ENCODE measurements at regions not wholly inside any gene's neighbourhood (a gene's known extent, or its start where the extent isn't known, plus 50 kb on each side); places are given as distances from the start of the nearest gene placed in this dataset.

GRCh38 chr18:47407736-47408135 lies 156.3 kb upstream of the SKOR2 start:
- Histone ChIP-seq H3K36me3 (ENCODE audit: low read length) (no peaks in the 10 kb centered on the region), H3K9me3 (ENCODE audit: insufficient read depth, low read length) (no peaks in the 10 kb centered on the region), H3K27me3 (ENCODE audit: low read length) (no peaks in the 10 kb centered on the region), H3K4me3 (ENCODE audit: insufficient read depth, low read length, poor library complexity, severe bottlenecking) (no peak overlapping the region), H3K27ac (ENCODE audit: low read depth, low read length) (no peak overlapping the region), H3K9me2 (replicated peaks; ENCODE audit: insufficient read depth, low read length) (no peaks in the 10 kb centered on the region), H2AFZ (ENCODE audit: low read depth, low read length, severe bottlenecking) (no peak overlapping the region), H3F3A (ENCODE audit: insufficient read depth) (no peaks in the 10 kb centered on the region), H3K79me2 (ENCODE audit: insufficient read depth, low read length) (no peaks in the 10 kb centered on the region), H3K4me2 (ENCODE audit: low read depth, low read length, poor library complexity, severe bottlenecking) (no peak overlapping the region), H3K9ac (ENCODE audit: low read length) (no peak overlapping the region), H4K20me1 (ENCODE audit: low read depth, low read length) (no peaks in the 10 kb centered on the region)
- no peak for TF ChIP-seq CTCF (IDR thresholded peaks at IDR 0.05; ENCODE audit: insufficient read depth, low read length, poor library complexity, severe bottlenecking)
- TF ChIP-seq EZH2phosphoT487 (conservative IDR thresholded peaks at IDR 0.05; ENCODE audit: low read length), result no peak

DNA sequence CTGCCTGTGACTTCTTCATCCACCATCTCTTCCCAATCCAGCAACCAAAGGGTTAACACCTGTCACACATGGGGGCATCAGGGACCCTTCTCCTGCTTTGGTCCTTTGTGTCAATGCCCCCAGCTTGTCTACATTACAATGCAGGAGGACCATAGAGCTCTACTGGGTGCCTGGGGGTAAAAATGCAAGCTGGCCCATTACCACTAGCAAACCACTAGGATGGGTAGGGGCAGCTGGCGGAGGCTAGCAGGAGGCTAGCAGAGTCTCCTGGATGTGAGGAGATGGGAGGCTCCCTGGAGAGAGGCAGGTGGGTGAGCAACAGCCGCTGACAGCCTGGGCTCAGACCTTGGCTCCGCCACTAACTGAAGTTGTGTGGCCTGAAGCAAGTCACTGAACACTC lies 153.4 kb upstream of the SKOR2 start:
- no peaks in the 10 kb centered on the region for H3K27me3 ChIP-seq (ENCODE audit: low read length)
- no peak overlapping the region for H3K9ac ChIP-seq (ENCODE audit: low read length)
- H3K36me3 ChIP-seq (ENCODE audit: low read length), result no peaks in the 10 kb centered on the region
- no peaks in the 10 kb centered on the region for H3F3A ChIP-seq (ENCODE audit: insufficient read depth)
- H3K27ac ChIP-seq (ENCODE audit: low read depth, low read length), result no peak overlapping the region
- no peak overlapping the region for H3K4me2 ChIP-seq (ENCODE audit: low read depth, low read length, poor library complexity, severe bottlenecking)
- H4K20me1 ChIP-seq (ENCODE audit: low read depth, low read length), result no peaks in the 10 kb centered on the region
- H3K4me3 ChIP-seq (ENCODE audit: insufficient read depth, low read length, poor library complexity, severe bottlenecking), result no peak overlapping the region
- no peak overlapping the region for H2AFZ ChIP-seq (ENCODE audit: low read depth, low read length, severe bottlenecking)
- TF ChIP-seq CTCF (IDR thresholded peaks at IDR 0.05; ENCODE audit: insufficient read depth, low read length, poor library complexity, severe bottlenecking) (no peak), EZH2phosphoT487 (conservative IDR thresholded peaks at IDR 0.05; ENCODE audit: low read length) (no peak)
- H3K79me2 ChIP-seq (ENCODE audit: insufficient read depth, low read length), result no peaks in the 10 kb centered on the region
- no peaks in the 10 kb centered on the region for H3K9me2 ChIP-seq (replicated peaks; ENCODE audit: insufficient read depth, low read length)
- H3K9me3 ChIP-seq (ENCODE audit: insufficient read depth, low read length), result no peaks in the 10 kb centered on the region

GRCh38 chr18:47403949-47404348 lies 152.5 kb upstream of the SKOR2 start:
- TF ChIP-seq EZH2phosphoT487 (conservative IDR thresholded peaks at IDR 0.05; ENCODE audit: low read length) (no peak), CTCF (IDR thresholded peaks at IDR 0.05; ENCODE audit: insufficient read depth, low read length, poor library complexity, severe bottlenecking) (no peak)
- Histone ChIP-seq H3K27me3 (ENCODE audit: low read length) (no peaks in the 10 kb centered on the region), H3K4me2 (ENCODE audit: low read depth, low read length, poor library complexity, severe bottlenecking) (no peak overlapping the region), H3F3A (ENCODE audit: insufficient read depth) (no peaks in the 10 kb centered on the region), H3K27ac (ENCODE audit: low read depth, low read length) (no peak overlapping the region), H3K9me3 (ENCODE audit: insufficient read depth, low read length) (no peaks in the 10 kb centered on the region), H3K79me2 (ENCODE audit: insufficient read depth, low read length) (no peaks in the 10 kb centered on the region), H2AFZ (ENCODE audit: low read depth, low read length, severe bottlenecking) (no peak overlapping the region), H3K4me3 (ENCODE audit: insufficient read depth, low read length, poor library complexity, severe bottlenecking) (no peak overlapping the region), H3K9me2 (replicated peaks; ENCODE audit: insufficient read depth, low read length) (no peaks in the 10 kb centered on the region), H3K9ac (ENCODE audit: low read length) (no peak overlapping the region), H4K20me1 (ENCODE audit: low read depth, low read length) (no peaks in the 10 kb centered on the region), H3K36me3 (ENCODE audit: low read length) (no peaks in the 10 kb centered on the region)

- Histone ChIP-seq H3K9me3 (ENCODE audit: insufficient read depth, low read length) (no peaks in the 10 kb centered on the region), H3K79me2 (ENCODE audit: insufficient read depth, low read length) (no peaks in the 10 kb centered on the region), H3K9ac (ENCODE audit: low read length) (no peak overlapping the region), H3F3A (ENCODE audit: insufficient read depth) (no peaks in the 10 kb centered on the region), H4K20me1 (ENCODE audit: low read depth, low read length) (no peaks in the 10 kb centered on the region), H2AFZ (ENCODE audit: low read depth, low read length, severe bottlenecking) (no peak overlapping the region), H3K36me3 (ENCODE audit: low read length) (no peaks in the 10 kb centered on the region), H3K9me2 (replicated peaks; ENCODE audit: insufficient read depth, low read length) (no peaks in the 10 kb centered on the region), H3K27ac (ENCODE audit: low read depth, low read length) (no peak overlapping the region), H3K27me3 (ENCODE audit: low read length) (no peaks in the 10 kb centered on the region), H3K4me3 (ENCODE audit: insufficient read depth, low read length, poor library complexity, severe bottlenecking) (no peak overlapping the region), H3K4me2 (ENCODE audit: low read depth, low read length, poor library complexity, severe bottlenecking) (no peak overlapping the region)
- TF ChIP-seq CTCF (IDR thresholded peaks at IDR 0.05; ENCODE audit: insufficient read depth, low read length, poor library complexity, severe bottlenecking) (no peak), EZH2phosphoT487 (conservative IDR thresholded peaks at IDR 0.05; ENCODE audit: low read length) (no peak)
Observed at GRCh38 chr18:47403317-47403716, 151.9 kb upstream of the SKOR2 start.
